Coronary artery (tissue), 2 donors: ENCODE measurements at regions not wholly inside any gene's neighbourhood (a gene's known extent, or its start where the extent isn't known, plus 50 kb on each side); places are given as distances from the start of the nearest gene placed in this dataset.

Source experiments
- DNase-seq: peaks from one replicate; pipeline ENCODE4 v3.0.0-alpha.2; 2017; ENCODE audit warnings: low spot score
- H3K27ac ChIP-seq, 2 donors: fragments of 200-600 bp; sonication (generic); one replicate each; pipeline ENCODE4 v1.5.1; 2016 to 2019
- H3K4me3 ChIP-seq: fragments of 200-600 bp; sonication (generic); 2 replicates; pipeline ENCODE4 v1.5.1; 2016; ENCODE audit warnings: mild to moderate bottlenecking, moderate library complexity
- CTCF ChIP-seq: fragments of 200-600 bp; sonication (generic); IDR thresholded peaks from one replicate; pipeline ENCODE4 v1.5.1; 2019; ENCODE audit warnings: antibody characterized with exemption

- no peak overlapping the region for H3K27ac ChIP-seq
- no peak for DNase-seq
Measured at GRCh38 chr18:76771192-76771799, 51.1 kb upstream of the ZNF236 start.

GRCh38 chr18:76767954-76768353 lies 54.4 kb upstream of the ZNF236 start:
- no peak for TF ChIP-seq CTCF
- no peak overlapping the region for H3K4me3 ChIP-seq
- DNase-seq: no peak
- H3K27ac ChIP-seq: no peak overlapping the region

More at GRCh38 chr18:76771192-76771799, 51.1 kb upstream of the ZNF236 start:
- no peak for TF ChIP-seq CTCF
- no peak overlapping the region for H3K4me3 ChIP-seq

DNA sequence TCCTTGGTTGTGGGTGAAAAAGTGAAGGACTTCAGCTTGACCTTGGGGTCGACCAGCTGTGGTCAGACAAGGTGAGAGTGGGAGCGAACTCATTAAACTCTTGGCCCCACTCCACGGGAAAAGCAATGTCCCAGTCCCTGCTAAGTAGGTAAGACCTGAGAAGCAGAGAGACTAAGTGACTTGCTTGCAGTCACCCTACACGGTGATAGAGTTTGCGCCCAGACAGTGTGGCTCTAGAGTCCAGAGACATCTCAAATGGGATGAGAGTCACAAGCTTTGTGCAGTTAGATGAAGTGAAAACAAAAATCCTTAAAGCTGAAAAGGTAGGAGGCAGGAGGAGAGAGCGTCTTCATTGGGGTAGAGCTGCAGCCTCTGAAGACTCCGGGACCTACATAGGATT lies 55.9 kb upstream of the ZNF236 start:
- TF ChIP-seq CTCF: no peak
- H3K27ac ChIP-seq: no peak overlapping the region
- no peak overlapping the region for H3K4me3 ChIP-seq
- DNase-seq: no peak

- H3K27ac ChIP-seq: no peak overlapping the region
- no peak for DNase-seq
- H3K4me3 ChIP-seq: no peak overlapping the region
- no peak for TF ChIP-seq CTCF
Measured at GRCh38 chr18:76765649-76766048, 56.7 kb upstream of the ZNF236 start.

- DNase-seq: no peak
- Histone ChIP-seq H3K4me3 (no peak overlapping the region), H3K27ac (no peak overlapping the region)
- TF ChIP-seq CTCF: no peak
Measured at GRCh38 chr18:76764291-76764901, 58.0 kb upstream of the ZNF236 start.

GRCh38 chr18:76759056-76759455 lies 63.3 kb upstream of the ZNF236 start:
- H3K27ac ChIP-seq: no peak overlapping the region
- no peak for DNase-seq
- no peak for TF ChIP-seq CTCF
- no peak overlapping the region for H3K4me3 ChIP-seq

GRCh38 chr18:76757925-76758324 lies 64.4 kb upstream of the ZNF236 start:
- TF ChIP-seq CTCF: no peak
- DNase-seq: no peak
- no peak overlapping the region for H3K4me3 ChIP-seq
- H3K27ac ChIP-seq: no peak overlapping the region
